H9 (cell line): ENCODE measurements at regions not wholly inside any gene's neighbourhood (a gene's known extent, or its start where the extent isn't known, plus 50 kb on each side); places are given as distances from the start of the nearest gene placed in this dataset.

Experiments
- DNase-seq: peaks from one replicate; pipeline ENCODE4 v3.0.0-alpha.2; 2017
- H2AFZ ChIP-seq: one replicate; pipeline ENCODE4 v1.6.1; 2013; ENCODE audit warnings: mild to moderate bottlenecking, low read length, control low read depth, moderate library complexity
- H2AK5ac ChIP-seq: 2 replicates; pipeline ENCODE4 v1.6.1; 2013; ENCODE audit warnings: low read length, control low read depth, mixed read lengths; ENCODE audit not compliant: insufficient read length
- H2BK120ac ChIP-seq: one replicate; pipeline ENCODE4 v1.6.1; 2013; ENCODE audit warnings: low read depth, mild to moderate bottlenecking, low read length, control low read depth, inconsistent platforms; ENCODE audit not compliant: poor library complexity, severe bottlenecking
- H2BK12ac ChIP-seq: 2 replicates; pipeline ENCODE4 v1.6.1; 2013; ENCODE audit warnings: low read length, control low read depth, mixed read lengths, low read depth; ENCODE audit not compliant: insufficient read length
- H2BK15ac ChIP-seq: 2 replicates; pipeline ENCODE4 v1.6.1; 2013; ENCODE audit warnings: low read depth, low read length, control low read depth
- H2BK20ac ChIP-seq: one replicate; pipeline ENCODE4 v1.6.1; 2013; ENCODE audit warnings: low read depth, mild to moderate bottlenecking, low read length, control low read depth, inconsistent platforms; ENCODE audit not compliant: poor library complexity, severe bottlenecking
- H2BK5ac ChIP-seq: 2 replicates; pipeline ENCODE4 v1.6.1; 2013; ENCODE audit warnings: low read length, control low read depth, mixed read lengths; ENCODE audit not compliant: insufficient read length
- H3K14ac ChIP-seq: 2 replicates; pipeline ENCODE4 v1.6.1; 2013; ENCODE audit warnings: low read length, control low read depth; ENCODE audit not compliant: insufficient read depth
- H3K18ac ChIP-seq: 2 replicates; pipeline ENCODE4 v1.6.1; 2013; ENCODE audit warnings: low read depth, mild to moderate bottlenecking, mixed read lengths, low read length, control low read depth; ENCODE audit not compliant: insufficient read length
- H3K23ac ChIP-seq: 2 replicates; pipeline ENCODE4 v1.6.1; 2013; ENCODE audit warnings: low read length, control low read depth, mixed read lengths, low read depth; ENCODE audit not compliant: insufficient read length
- H3K23me2 ChIP-seq: 2 replicates; pipeline ENCODE4 v1.6.1; 2013; ENCODE audit warnings: low read depth, mild to moderate bottlenecking, mixed read lengths, low read length, control low read depth; ENCODE audit not compliant: insufficient read length, poor library complexity, severe bottlenecking
- H3K27ac ChIP-seq: 2 replicates; pipeline ENCODE4 v1.5.1; 2013; ENCODE audit warnings: low read length, control low read depth, mixed read lengths, low read depth; ENCODE audit not compliant: insufficient read length
- H3K27me3 ChIP-seq: 2 replicates; pipeline ENCODE4 v1.6.1; 2013; ENCODE audit warnings: low read length, control low read depth, inconsistent platforms; ENCODE audit not compliant: insufficient read depth
- H3K4ac ChIP-seq: 2 replicates; pipeline ENCODE4 v1.6.1; 2013; ENCODE audit warnings: low read depth, mild to moderate bottlenecking, control low read depth, inconsistent platforms, low read length, moderate library complexity
- H3K4me1 ChIP-seq: 2 replicates; pipeline ENCODE4 v1.6.1; 2013; ENCODE audit warnings: low read length, control low read depth, inconsistent platforms; ENCODE audit not compliant: insufficient read depth
- H3K4me2 ChIP-seq: 2 replicates; pipeline ENCODE4 v1.6.1; 2013; ENCODE audit warnings: low read length, control low read depth, mixed read lengths; ENCODE audit not compliant: insufficient read length, insufficient read depth
- H3K56ac ChIP-seq: 2 replicates; pipeline ENCODE4 v1.6.1; 2013; ENCODE audit warnings: low read depth, mild to moderate bottlenecking, mixed read lengths, low read length, control low read depth; ENCODE audit not compliant: insufficient read length
- H3K79me1 ChIP-seq: 2 replicates; pipeline ENCODE4 v1.6.1; 2013; ENCODE audit warnings: low read depth, mild to moderate bottlenecking, moderate library complexity, low read length, control low read depth, inconsistent platforms; ENCODE audit not compliant: insufficient read depth, poor library complexity, severe bottlenecking
- H3K79me2 ChIP-seq: 2 replicates; pipeline ENCODE4 v1.6.1; 2013; ENCODE audit warnings: low read length, control low read depth, inconsistent platforms; ENCODE audit not compliant: insufficient read depth
- H3K9ac ChIP-seq: 2 replicates; pipeline ENCODE4 v1.6.1; 2013; ENCODE audit warnings: low read length, control low read depth, mixed read lengths; ENCODE audit not compliant: insufficient read length; ENCODE audit errors: extremely low read depth
- H3K9me3 ChIP-seq: one replicate; pipeline ENCODE4 v1.6.1; 2013; ENCODE audit warnings: low read depth, low read length, inconsistent platforms; ENCODE audit not compliant: control insufficient read depth
- H3T11ph ChIP-seq: one replicate; pipeline ENCODE4 v1.6.1; 2013; ENCODE audit warnings: mild to moderate bottlenecking, low read length, control low read depth, inconsistent platforms
- H4K20me1 ChIP-seq: one replicate; pipeline ENCODE4 v1.6.1; 2013; ENCODE audit not compliant: control insufficient read depth, insufficient read length, insufficient read depth
- H4K5ac ChIP-seq: 2 replicates; pipeline ENCODE4 v1.6.1; 2013; ENCODE audit warnings: low read depth, mild to moderate bottlenecking, mixed read lengths, low read length, control low read depth; ENCODE audit not compliant: insufficient read length
- H4K8ac ChIP-seq: replicated peaks from 2 replicates; pipeline ENCODE4 v1.6.1; 2013; ENCODE audit warnings: low read length, control low read depth, mixed read lengths, low read depth; ENCODE audit not compliant: insufficient read length
- H4K91ac ChIP-seq: 2 replicates; pipeline ENCODE4 v1.6.1; 2013; ENCODE audit warnings: low read depth, mild to moderate bottlenecking, moderate library complexity, mixed read lengths, low read length, control low read depth; ENCODE audit not compliant: insufficient read length
- H3K27ac Mint-ChIP-seq, 3 experiments: 2 replicates in 2 of 3; 3 replicates in 1 of 3; pipeline ENCODE4 v1.8.0; 2020 to 2021; ENCODE audit warnings: mixed read lengths in 3 of 3, mild to moderate bottlenecking in 1 of 3, moderate library complexity in 1 of 3
- H3K27me3 Mint-ChIP-seq: 2 replicates; pipeline ENCODE4 v1.8.0; 2021; ENCODE audit warnings: low read depth, mild to moderate bottlenecking, moderate library complexity, mixed read lengths
- H3K36me3 Mint-ChIP-seq, 3 experiments: 2 replicates in 2 of 3; 3 replicates in 1 of 3; pipeline ENCODE4 v1.8.0; 2020 to 2021; ENCODE audit warnings: low read depth in 3 of 3, mixed read lengths in 3 of 3; ENCODE audit not compliant: insufficient read depth in 1 of 3
- H3K4me1 Mint-ChIP-seq, 2 experiments: 2 replicates each; pipeline ENCODE4 v1.8.0; 2020; ENCODE audit warnings: mixed read lengths in 2 of 2
- H3K4me3 Mint-ChIP-seq, 2 experiments: 2 replicates in 1 of 2; 3 replicates in 1 of 2; pipeline ENCODE4 v1.8.0; 2020 to 2021; ENCODE audit warnings: mild to moderate bottlenecking in 2 of 2, mixed read lengths in 2 of 2, moderate library complexity in 1 of 2
- H3K9me3 Mint-ChIP-seq, 2 experiments: 2 replicates in 1 of 2; 3 replicates in 1 of 2; pipeline ENCODE4 v1.8.0; 2020; ENCODE audit warnings: mild to moderate bottlenecking in 2 of 2, mixed read lengths in 2 of 2, moderate library complexity in 1 of 2
- CTCF ChIP-seq: fragments of 200-600 bp; sonication (generic); conservative IDR thresholded peaks from 3 replicates; pipeline ENCODE4 v1.8.0; 2021; ENCODE audit warnings: antibody characterized with exemption, mild to moderate bottlenecking
- WGBS: extraction: QIAGEN DNeasy Blood & Tissue Kit; methylation state at CpG from one replicate; pipeline ENCODE4 v1.1.7; 2013; ENCODE audit warnings: missing lambda C conversion rate, low lambda C conversion rate, mixed read lengths; ENCODE audit not compliant: insufficient read length; ENCODE audit errors: extremely low coverage; 5-methylcytosine and 5-hydroxymethylcytosine counted together

GRCh38 chr15:28783873-28784272 is 64.6 kb downstream of the GOLGA6L7 start:
- Histone ChIP-seq H3K18ac (no peak overlapping the region), H3K4me2 (no peak overlapping the region), H2BK5ac (no peak overlapping the region), H3K79me1 (no peaks in the 10 kb centered on the region), H3T11ph (no peak overlapping the region), H3K9me3 (no peaks in the 10 kb centered on the region), H3K14ac (no peak overlapping the region), H2AK5ac (no peak overlapping the region), H3K9ac (no peak overlapping the region), H3K23me2 (no peaks in the 10 kb centered on the region), H4K20me1 (no peaks in the 10 kb centered on the region), H3K23ac (no peak overlapping the region), H4K91ac (no peak overlapping the region), H3K79me2 (no peaks in the 10 kb centered on the region), H4K8ac (no peak overlapping the region), H2BK15ac (no peak overlapping the region), H3K27ac (no peak overlapping the region), H2BK12ac (no peak overlapping the region), H3K4ac (no peak overlapping the region), H4K5ac (no peak overlapping the region), H3K56ac (no peak overlapping the region), H3K27me3 (no peaks in the 10 kb centered on the region), H2BK20ac (no peak overlapping the region), H2BK120ac (no peak overlapping the region), H3K4me1 (no peaks in the 10 kb centered on the region), H2AFZ (no peak overlapping the region)
- Mint-ChIP-seq H3K4me3 (no peak overlapping the region), H3K4me1 (peaks cover 5 to 6% of the 10 kb centered on the region in 2 experiments), H3K27me3 (no peaks in the 10 kb centered on the region), H3K9me3 (no peaks in the 10 kb centered on the region), H3K27ac (no peak overlapping the region), H3K36me3 (no peaks in the 10 kb centered on the region)
- DNase-seq, result no peak
- WGBS, result no CpG with 5 or more reads among the region's 20 CpGs
- no peak for TF ChIP-seq CTCF
